Stimulated activated CD4-positive, alpha-beta T cell treated with anti-CD3 and anti-CD28 coated beads, TNF-alpha, amount 100 ng/mL, for 24 hours (primary cell): ENCODE measurements at regions not wholly inside any gene's neighbourhood (a gene's known extent, or its start where the extent isn't known, plus 50 kb on each side); places are given as distances from the start of the nearest gene placed in this dataset.
"Not testable (repeated sequence)": the region's sequence is repeated elsewhere in the genome, so short reads cannot be mapped to it uniquely, and the experiment has no call there.

Source experiments
- DNase-seq, 3 experiments: peaks; one replicate each; pipeline ENCODE4 v3.0.0-alpha.2; 2020; ENCODE audit warnings: low read depth in 3 of 3

DNA sequence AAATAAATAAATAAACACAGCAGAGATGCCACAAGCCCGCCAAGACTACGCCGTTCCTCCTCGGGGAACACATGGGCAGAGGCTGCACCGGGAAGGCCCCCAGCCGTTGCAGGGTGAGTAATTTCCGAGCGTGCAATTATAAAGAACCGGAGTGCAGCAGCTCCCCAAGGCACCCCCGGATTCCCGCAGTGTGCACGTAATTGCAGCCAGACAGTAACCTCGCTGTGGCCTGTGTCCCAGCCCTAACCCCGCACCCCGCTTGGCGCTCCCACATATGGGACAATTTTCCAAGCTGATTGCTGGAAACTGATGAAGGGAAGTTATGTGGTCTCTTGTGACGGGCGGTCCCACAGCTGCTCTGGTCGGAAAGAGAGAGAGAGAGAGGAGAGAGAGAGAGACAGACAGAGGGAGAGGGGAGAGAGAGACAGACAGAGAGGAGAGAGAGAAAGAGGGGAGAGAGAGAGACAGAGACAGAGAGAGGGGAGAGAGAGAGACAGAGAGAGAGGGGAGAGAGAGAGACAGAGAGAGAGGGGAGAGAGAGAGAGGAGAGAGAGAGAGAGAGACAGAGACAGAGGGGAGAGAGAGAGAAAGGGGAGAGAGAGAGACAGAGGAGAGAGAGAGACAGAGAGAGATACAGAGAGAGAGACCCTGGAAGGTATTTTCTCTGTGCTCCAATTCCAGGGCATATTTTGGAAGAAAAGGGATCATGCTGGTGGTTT is 275.4 kb downstream of the SHOX start:
- no peak for DNase-seq

DNA sequence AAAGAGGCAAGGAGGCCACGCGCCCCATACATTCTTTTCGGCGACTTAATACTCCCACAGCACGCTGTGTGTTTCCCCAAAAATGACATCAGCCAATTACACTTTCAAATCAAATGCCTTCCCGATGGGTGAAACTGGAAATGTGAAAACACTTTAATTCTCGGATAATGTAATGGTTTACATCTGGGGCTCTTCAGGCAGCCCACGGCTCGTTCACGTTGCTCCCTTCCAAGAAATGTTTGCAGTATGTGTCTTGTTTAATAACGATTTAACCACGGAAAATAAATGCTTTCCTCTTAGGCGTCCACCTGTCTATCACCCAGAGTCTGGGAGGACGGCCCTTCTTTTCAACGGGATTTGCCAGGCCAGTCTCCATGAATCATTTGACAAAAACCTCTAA is 272.5 kb downstream of the SHOX start:
- DNase-seq: no peak

DNA sequence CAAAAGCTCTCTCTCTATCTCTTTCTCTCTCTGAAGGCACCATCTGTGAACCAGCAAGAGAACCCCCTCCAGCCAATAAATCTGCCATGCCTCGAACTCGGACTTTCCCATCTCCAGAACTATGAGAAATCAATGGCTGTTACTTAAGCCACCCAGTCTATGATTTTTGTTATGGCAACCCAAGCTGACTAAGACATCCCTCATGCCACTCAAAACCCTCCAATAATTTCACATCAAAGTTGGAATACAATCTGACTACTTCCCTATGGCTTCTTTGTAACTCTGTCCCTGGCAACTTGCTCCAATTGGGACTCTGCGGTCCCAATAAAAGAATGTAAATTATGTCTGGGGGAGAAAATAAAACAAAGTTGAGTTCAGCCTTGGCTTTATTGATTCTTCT is 265.7 kb downstream of the SHOX start:
- DNase-seq: no peak

DNA sequence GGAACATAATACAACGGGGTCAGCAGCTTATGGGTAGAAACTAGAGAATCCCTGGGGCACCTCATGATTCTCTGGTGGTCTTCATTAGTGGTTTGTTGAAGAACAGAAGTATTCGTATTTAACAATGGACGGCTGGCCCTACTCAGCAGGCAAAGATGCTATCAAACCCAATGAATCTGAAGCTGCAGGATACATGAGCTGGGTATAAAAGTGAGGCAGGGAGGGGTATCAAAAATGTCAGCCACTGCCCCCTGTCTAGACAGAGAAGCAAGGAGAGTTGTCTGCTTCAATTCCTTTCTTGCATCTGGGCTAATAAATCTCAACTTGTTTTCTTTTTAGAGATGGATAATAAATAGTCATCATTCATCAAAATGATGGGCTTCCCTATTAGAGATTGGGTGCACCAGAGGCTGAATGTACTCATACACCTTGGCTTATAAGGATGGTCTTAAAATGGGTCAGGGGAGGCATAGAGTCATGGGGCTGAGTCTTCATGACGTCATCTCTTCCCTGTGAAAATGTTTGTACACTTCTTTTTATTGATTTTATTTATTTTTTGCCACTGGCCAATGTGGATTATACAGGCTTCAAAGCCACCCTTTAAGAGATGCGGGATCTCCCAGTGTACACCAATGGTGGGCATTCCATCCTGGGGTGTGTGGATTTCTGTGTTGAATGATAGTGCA is 259.5 kb downstream of the SHOX start:
- no peak for DNase-seq

DNA sequence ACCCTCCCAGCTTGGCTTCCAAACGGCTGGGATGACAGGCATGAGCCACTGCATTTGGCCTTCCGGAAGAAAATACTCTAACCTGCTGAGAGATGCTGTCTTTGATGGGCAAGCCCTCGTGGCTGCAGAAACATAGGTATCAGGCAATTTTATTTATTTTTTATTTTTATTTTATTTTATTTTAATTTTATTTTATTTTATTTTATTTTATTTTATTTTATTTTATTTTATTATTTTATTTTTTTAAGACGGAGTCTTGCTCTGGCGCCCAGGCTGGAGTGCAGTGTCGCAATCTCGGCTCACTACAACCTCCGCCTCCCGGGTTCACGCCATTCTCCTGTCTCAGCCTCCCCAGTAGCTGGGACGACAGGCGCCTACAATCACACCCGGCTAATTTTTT is 257.1 kb downstream of the SHOX start:
- not testable (repeated sequence) for DNase-seq

DNA sequence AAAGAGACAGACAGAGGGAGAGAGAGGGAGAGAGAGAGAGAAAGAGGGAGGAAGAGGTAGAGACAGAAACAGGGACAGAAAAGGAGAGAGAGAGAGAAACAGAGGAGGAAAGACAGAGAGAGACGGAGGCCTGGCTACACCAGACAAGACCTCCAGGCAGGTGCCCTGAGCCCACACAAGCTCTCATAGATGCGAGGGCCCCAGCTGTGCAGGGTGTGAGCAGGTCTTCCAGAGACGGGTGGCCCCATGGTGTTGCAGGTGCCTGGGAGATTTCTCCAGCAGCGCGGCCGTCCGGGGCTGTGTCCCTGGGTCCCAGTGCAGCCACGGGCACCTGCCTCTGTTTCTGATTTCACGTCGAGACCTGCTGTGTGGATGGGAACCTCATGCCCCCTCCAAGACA is 253.0 kb downstream of the SHOX start:
- DNase-seq: no peak

DNA sequence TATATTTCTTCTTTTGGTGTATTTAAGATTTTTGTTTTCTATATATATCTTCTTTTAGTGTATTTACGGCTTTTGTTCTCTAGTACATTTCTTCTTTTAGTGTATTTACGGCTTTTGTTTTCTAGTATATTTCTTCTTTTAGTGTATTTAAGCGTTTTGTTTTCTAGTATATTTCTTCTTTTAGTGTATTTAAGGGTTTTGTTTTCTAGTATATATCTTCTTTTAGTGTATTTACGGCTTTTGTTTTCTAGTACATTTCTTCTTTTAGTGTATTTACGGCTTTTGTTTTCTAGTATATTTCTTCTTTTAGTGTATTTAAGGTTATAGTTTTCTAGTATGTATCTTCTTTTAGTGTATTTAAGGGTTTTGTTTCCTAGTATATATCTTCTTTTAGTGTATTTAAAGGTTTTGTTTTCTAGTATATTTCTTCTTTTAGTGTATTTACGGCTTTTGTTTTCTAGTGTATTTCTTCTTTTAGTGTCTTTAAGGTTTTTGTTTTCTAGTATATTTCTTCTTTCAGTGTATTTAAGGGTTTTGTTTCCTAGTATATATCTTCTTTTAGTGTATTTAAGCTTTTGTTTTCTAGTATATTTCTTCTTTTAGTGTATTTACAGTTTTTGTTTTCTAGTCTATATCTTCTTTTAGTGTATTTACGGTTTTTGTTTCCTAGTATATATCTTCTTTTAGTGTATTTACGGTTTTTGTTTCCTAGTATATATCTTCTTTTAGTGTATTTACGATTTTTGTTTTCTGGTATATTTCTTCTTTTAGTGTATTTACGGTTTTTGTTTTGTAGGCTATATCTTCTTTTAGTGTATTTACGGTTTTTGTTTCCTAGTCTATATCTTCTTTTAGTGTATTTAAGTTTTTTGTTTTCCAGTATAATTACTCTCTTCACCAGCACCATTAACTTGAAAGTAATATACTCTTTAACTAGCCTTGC is 249.4 kb downstream of the SHOX start:
- DNase-seq: not testable (repeated sequence)

DNA sequence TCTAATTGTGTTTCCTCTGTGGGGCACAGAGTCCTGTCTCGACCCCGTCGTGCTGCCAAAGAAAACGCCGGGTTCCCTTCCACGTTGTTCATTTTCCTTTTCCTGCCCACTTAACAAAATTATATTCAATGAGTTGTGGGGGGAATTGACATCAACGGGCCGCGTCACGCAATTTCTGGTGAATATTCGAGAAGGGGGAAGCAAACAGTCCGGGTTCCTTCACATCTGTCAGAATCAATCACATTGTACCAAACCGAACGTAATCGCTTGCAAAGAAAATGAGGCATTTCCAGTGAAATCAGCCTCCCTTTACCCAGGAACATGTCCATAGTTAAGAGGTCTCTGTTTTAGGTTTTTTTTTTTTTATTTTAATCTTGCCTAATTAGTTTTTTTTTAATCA is 243.5 kb downstream of the SHOX start:
- no peak for DNase-seq

DNA sequence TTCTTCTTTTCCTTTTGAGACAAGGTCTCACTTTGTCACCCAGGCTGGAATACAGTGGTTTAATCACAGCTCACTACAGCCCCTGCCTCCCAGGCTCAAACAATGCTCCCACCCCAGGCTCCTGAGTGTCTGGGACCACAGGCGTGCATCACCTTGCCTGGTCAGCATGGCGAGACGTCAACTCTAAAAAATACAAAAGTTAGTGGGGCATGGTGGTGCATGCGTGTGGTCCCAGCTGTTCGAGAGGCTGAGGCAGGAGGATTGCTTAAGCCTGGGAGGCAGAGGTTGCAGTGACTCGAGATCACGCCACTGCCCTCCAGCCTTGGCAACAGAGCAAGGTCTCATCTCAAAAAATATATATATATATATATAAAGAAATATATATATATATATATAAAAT is 242.4 kb downstream of the SHOX start:
- no peak for DNase-seq

DNA sequence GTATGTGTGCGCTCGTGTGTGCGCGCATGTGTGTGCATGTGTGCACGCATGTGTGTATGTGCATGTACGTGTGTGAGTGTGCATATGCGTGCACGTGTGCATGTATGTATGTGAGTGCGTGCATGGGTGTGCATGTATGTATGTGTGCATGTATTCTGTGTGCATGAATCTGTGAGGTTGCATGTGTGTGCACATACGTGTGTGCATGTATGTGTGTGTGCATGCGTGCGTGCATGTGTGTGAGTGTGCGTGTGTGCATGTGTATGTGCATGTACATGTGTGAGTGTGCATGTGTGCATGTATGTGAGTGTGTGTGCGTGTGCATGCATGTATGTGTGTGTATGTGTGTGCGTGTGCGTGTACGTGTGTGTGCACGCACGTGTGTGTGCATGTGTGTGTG is 241.5 kb downstream of the SHOX start:
- DNase-seq: no peak

DNA sequence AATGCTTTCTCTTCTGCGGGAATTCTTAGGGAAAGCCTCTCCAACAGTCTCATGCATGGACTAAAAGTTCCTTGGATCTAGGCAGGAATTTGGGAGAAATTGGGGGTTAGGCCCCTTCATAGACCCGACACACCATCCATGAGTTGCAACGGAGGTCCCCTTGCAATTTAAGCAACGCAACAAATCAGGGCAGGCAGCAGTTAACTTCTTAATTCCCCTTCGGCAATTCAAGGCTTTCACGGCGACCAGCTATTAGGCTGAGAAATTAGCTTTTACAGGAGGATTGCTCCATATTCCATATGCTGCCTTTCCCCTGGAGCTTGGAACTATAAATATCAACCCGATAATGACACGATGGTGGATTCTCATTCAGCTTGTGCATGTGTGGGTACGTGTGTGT is 241.0 kb downstream of the SHOX start:
- DNase-seq: no peak

DNA sequence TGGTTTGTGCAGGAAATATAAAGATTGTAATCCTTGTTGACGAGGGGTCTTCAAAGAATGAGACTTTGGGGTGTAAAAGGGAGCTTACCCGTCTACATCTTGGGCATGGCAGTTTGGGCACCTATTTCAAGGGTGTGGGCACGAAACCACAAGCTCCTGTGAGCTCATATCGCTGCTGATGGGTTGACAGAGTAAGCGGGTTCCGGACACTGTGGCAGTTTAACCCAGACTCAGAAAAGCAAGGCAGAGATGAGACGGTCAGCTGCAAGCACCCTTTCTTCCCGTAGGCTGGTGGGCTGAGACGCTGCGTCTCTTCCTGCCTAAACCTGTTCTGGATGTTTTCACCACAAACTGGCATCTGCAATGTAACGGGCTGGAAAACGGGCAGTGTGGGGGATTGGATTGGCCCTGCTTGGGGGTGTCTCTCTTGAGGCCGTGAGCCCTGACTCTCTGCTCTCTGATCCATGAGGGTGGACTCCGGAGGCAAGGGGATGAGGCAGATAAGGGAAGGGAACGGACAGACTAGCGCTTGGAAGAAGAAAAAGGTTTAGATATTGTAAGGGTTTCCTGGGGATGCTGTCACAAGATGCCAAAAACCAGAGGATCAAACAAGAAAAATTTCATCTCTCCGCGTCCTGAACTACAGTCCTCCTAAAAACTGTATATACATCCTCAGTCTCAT is 237.5 kb downstream of the SHOX start:
- DNase-seq: no peak

DNA sequence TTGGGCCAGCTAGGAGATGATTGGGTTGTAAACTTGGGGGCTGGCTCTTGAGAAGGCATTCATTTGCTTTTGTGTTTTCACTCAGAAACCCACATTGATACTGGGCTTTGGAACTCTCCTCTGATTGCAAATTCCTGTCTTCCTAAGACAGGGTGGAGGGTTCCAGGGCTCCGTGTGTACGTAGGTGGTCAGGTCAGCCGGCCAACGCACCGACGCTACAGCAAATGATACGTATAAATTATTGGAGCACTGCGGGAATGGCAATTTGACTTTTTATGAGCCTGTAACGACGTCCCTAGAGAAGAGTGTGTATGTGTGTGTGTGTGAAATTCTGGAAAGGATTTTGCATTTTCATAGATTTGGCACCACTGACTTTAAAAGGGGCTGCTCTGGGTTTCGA is 236.9 kb downstream of the SHOX start:
- DNase-seq: no peak

DNA sequence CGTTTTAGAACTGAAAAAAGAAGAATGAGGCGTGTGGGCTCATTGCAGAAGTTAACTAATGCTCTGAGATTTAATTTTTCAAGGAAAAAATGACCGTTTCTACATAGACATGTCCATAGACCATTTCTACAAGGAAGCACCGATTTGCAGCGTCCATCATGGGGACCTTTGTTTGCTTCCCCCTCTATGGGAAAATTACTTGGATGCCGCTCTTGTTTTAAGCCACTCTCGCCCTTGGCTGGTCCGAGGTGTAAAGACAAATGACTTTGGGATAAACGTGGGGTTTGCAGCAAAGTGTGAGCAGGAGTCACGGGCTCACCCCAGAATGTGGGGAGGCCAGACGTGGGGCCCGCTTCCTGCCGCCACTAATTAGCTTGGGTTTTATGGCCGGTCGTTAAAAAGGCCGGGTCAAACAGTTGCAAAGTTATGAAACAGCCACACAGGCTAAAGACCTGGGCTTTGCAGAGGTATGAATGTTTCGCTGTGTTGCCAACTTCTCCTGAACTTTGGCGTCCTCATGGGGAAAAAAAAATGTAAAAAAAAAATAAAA is 235.9 kb downstream of the SHOX start:
- DNase-seq: no peak

DNA sequence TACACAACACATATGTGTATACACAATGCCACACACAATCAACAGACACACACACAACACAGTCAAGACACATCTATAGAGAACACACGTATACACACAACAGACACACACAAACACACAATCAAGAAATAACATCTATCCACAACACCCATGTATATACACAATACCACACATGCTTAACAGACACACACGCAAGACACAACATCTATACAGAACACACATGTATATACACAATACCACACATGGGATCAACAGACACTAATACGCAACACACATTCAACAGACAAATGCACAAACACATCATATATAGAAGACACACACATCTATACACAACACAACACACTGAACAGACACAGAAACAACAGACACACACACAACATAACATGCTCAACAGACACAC is 234.8 kb downstream of the SHOX start:
- no peak for DNase-seq

DNA sequence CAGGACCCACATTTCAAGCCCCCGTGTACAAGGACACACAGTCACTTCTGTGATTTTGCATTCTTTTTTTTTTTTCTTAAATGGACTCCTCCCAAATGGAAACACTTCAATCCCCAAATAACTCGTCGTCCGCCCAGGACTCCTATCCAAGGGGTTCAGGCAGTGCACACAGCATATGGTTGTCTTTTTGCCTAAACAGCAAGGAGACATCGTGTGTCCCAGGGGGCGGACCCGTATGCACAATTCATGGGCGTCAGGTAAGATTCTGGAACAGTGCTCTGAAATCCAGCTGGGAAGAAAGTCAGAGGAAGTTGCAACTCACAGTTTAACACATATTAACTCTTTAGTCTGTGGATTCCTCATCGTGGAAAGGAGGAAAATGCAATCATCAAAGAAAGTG is 231.3 kb downstream of the SHOX start:
- DNase-seq: no peak

DNA sequence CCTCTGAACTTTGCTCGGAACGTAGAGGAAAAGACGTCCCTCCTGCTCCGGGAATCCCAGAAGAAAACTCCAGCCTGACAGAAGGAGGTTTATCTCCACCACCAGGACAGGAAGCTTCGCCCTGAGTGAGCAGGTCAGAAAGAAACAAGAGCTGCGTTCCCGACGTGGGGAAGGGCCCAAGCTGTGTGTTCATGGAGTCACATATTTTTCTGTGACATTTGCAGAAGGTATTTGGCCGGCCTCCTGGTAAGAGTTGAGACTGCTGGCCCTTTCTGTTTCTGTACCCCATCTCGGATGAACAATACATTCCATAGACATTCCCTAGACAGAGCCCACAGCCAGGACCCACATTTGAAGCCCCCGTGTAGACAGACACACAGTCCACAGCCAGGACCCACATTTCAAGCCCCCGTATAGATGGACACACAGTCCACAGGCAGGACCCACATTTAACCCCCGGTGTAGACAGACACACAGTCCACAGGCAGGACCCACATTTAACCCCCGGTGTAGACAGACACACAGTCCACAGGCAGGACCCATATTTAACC is 230.8 kb downstream of the SHOX start:
- no peak for DNase-seq

DNA sequence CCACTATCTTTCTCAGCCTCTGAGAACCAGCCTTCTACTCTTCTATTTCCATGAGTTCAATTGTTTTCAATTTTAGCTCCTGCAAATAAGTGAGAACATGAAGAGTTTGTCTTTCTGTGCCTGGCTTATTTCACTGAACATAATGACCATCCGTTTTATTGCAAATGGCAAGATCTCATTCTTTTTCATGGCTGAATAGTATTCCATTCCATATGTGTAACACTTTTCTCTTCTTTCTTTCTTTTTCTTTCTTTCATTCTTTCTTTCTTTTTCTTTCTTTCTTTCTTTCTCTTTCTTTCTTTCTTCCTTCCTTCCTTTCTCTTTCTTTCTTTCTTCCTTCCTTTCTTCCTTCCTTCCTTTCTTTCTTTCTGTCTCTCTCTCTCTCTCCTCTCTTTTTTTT is 228.7 kb downstream of the SHOX start:
- no peak for DNase-seq

DNA sequence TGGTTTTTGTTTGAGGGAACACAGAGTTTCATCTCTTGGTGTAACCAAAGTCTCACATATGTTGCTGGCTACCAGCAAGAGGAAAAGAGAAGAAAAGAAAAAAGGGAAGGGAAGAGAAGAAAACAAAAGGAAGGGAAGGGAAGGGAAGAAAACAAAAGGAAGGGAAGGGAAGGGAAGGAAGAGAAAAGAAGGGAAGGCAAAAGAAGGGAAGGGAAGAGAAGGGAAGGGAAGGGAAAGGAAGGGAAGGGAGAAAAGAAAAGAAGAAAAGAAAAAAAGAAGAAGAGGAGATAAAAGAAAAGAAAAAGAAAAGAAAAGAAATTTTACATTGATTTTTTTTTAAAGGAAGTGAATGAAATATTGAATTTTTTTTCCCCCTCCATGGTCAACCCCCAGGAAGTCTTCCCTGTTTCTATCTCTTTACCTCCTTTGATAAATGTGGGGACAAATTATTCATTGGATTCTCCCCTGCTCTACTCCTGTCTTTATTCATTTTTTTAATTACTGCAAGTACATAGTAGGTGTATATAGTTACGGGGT is 228.0 kb downstream of the SHOX start:
- DNase-seq: no peak

DNA sequence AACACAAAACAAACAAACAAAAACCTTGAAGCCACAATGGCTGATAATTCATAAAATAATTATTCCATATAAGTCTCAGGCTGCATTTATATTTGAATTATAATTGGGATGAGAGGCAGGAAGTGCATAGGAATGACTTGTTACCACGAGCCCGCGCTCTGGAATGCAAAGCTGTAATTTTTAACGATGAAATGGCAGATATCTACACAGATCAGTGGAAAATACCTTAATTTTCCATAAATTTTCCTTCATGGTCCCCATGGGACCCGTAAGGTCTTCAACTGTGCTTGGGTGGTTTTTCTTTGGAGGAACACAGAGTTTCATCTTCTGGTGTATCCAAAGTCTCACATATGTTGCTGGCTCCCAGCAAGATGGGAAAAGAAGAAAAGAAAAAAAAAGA is 226.8 kb downstream of the SHOX start:
- no peak for DNase-seq
